ENCODE measurements at regions not wholly inside any gene's neighbourhood (a gene's known extent, or its start where the extent isn't known, plus 50 kb on each side); places are given as distances from the start of the nearest gene placed in this dataset.
"Not testable (repeated sequence)": the region's sequence is repeated elsewhere in the genome, so short reads cannot be mapped to it uniquely, and the experiment has no call there.

GRCh38 chr1:214122110-214122509, 134.3 kb downstream of the PROX1 start:
- Histone ChIP-seq H3K9ac (ENCODE audit: low read length) (no peak overlapping the region), H3K36me3 (ENCODE audit: control insufficient read depth, insufficient read depth, low read length) (no peaks in the 10 kb centered on the region), H3K27me3 (ENCODE audit: control insufficient read depth, insufficient read depth, low read length) (no peaks in the 10 kb centered on the region), H3K4me3 (ENCODE audit: low read length) (no peak overlapping the region), H3K4me1 (ENCODE audit: control insufficient read depth, insufficient read depth, low read length) (no peaks in the 10 kb centered on the region), H3K9me3 (ENCODE audit: control insufficient read depth, low read length) (no peaks in the 10 kb centered on the region)

- H3K27me3 ChIP-seq (ENCODE audit: control insufficient read depth, insufficient read depth, low read length): no peaks in the 10 kb centered on the region
- H3K4me1 ChIP-seq (ENCODE audit: control insufficient read depth, insufficient read depth, low read length): no peaks in the 10 kb centered on the region
- H3K4me3 ChIP-seq (ENCODE audit: low read length): no peak overlapping the region
- H3K36me3 ChIP-seq (ENCODE audit: control insufficient read depth, insufficient read depth, low read length): no peaks in the 10 kb centered on the region
- H3K9me3 ChIP-seq (ENCODE audit: control insufficient read depth, low read length): no peaks in the 10 kb centered on the region
- H3K9ac ChIP-seq (ENCODE audit: low read length): no peak overlapping the region
Measured at GRCh38 chr1:214123061-214123784, 135.4 kb downstream of the PROX1 start.

- Histone ChIP-seq H3K9ac (ENCODE audit: low read length) (no peak overlapping the region), H3K4me1 (ENCODE audit: control insufficient read depth, insufficient read depth, low read length) (no peaks in the 10 kb centered on the region), H3K9me3 (ENCODE audit: control insufficient read depth, low read length) (no peaks in the 10 kb centered on the region), H3K27me3 (ENCODE audit: control insufficient read depth, insufficient read depth, low read length) (no peaks in the 10 kb centered on the region), H3K4me3 (ENCODE audit: low read length) (no peak overlapping the region), H3K36me3 (ENCODE audit: control insufficient read depth, insufficient read depth, low read length) (no peaks in the 10 kb centered on the region)
Measured at GRCh38 chr1:214124281-214124805, 136.6 kb downstream of the PROX1 start.

GRCh38 chr1:214124915-214125314, 137.1 kb downstream of the PROX1 start:
- H3K4me1 ChIP-seq (ENCODE audit: control insufficient read depth, insufficient read depth, low read length): no peaks in the 10 kb centered on the region
- no peaks in the 10 kb centered on the region for H3K9me3 ChIP-seq (ENCODE audit: control insufficient read depth, low read length)
- H3K36me3 ChIP-seq (ENCODE audit: control insufficient read depth, insufficient read depth, low read length): no peaks in the 10 kb centered on the region
- no peaks in the 10 kb centered on the region for H3K27me3 ChIP-seq (ENCODE audit: control insufficient read depth, insufficient read depth, low read length)
- H3K4me3 ChIP-seq (ENCODE audit: low read length): no peak overlapping the region
- no peak overlapping the region for H3K9ac ChIP-seq (ENCODE audit: low read length)

- Histone ChIP-seq H3K4me3 (ENCODE audit: low read length) (no peak overlapping the region), H3K27me3 (ENCODE audit: control insufficient read depth, insufficient read depth, low read length) (no peaks in the 10 kb centered on the region), H3K36me3 (ENCODE audit: control insufficient read depth, insufficient read depth, low read length) (no peaks in the 10 kb centered on the region), H3K9me3 (ENCODE audit: control insufficient read depth, low read length) (no peaks in the 10 kb centered on the region), H3K4me1 (ENCODE audit: control insufficient read depth, insufficient read depth, low read length) (no peaks in the 10 kb centered on the region), H3K9ac (ENCODE audit: low read length) (no peak overlapping the region)
Measured at GRCh38 chr1:214125819-214126218, 138.0 kb downstream of the PROX1 start.

- no peaks in the 10 kb centered on the region for H3K27me3 ChIP-seq (ENCODE audit: control insufficient read depth, insufficient read depth, low read length)
Measured at GRCh38 chr1:214126697-214127146, 138.9 kb downstream of the PROX1 start.

GRCh38 chr1:214127705-214128104, 139.9 kb downstream of the PROX1 start:
- Histone ChIP-seq H3K9me3 (ENCODE audit: control insufficient read depth, low read length) (no peaks in the 10 kb centered on the region), H3K9ac (ENCODE audit: low read length) (no peak overlapping the region), H3K27me3 (ENCODE audit: control insufficient read depth, insufficient read depth, low read length) (no peaks in the 10 kb centered on the region), H3K4me3 (ENCODE audit: low read length) (no peak overlapping the region), H3K4me1 (ENCODE audit: control insufficient read depth, insufficient read depth, low read length) (no peaks in the 10 kb centered on the region), H3K36me3 (ENCODE audit: control insufficient read depth, insufficient read depth, low read length) (no peaks in the 10 kb centered on the region)

More at GRCh38 chr1:214126697-214127146, 138.9 kb downstream of the PROX1 start:
- Histone ChIP-seq H3K4me3 (ENCODE audit: low read length) (no peak overlapping the region), H3K9me3 (ENCODE audit: control insufficient read depth, low read length) (no peaks in the 10 kb centered on the region), H3K9ac (ENCODE audit: low read length) (no peak overlapping the region), H3K4me1 (ENCODE audit: control insufficient read depth, insufficient read depth, low read length) (no peaks in the 10 kb centered on the region), H3K36me3 (ENCODE audit: control insufficient read depth, insufficient read depth, low read length) (no peaks in the 10 kb centered on the region)

GRCh38 chr1:214135886-214136285, 145.1 kb upstream of the SMYD2 start:
- no peak overlapping the region for H3K4me3 ChIP-seq (ENCODE audit: low read length)
- H3K36me3 ChIP-seq (ENCODE audit: control insufficient read depth, insufficient read depth, low read length): no peaks in the 10 kb centered on the region
- H3K9me3 ChIP-seq (ENCODE audit: control insufficient read depth, low read length): no peaks in the 10 kb centered on the region
- no peaks in the 10 kb centered on the region for H3K27me3 ChIP-seq (ENCODE audit: control insufficient read depth, insufficient read depth, low read length)
- no peak overlapping the region for H3K9ac ChIP-seq (ENCODE audit: low read length)
- no peaks in the 10 kb centered on the region for H3K4me1 ChIP-seq (ENCODE audit: control insufficient read depth, insufficient read depth, low read length)

- H3K9me3 ChIP-seq (ENCODE audit: control insufficient read depth, low read length): no peaks in the 10 kb centered on the region
- H3K36me3 ChIP-seq (ENCODE audit: control insufficient read depth, insufficient read depth, low read length): no peaks in the 10 kb centered on the region
- no peak overlapping the region for H3K9ac ChIP-seq (ENCODE audit: low read length)
- H3K27me3 ChIP-seq (ENCODE audit: control insufficient read depth, insufficient read depth, low read length): no peaks in the 10 kb centered on the region
- H3K4me3 ChIP-seq (ENCODE audit: low read length): no peak overlapping the region
- no peaks in the 10 kb centered on the region for H3K4me1 ChIP-seq (ENCODE audit: control insufficient read depth, insufficient read depth, low read length)
Measured at GRCh38 chr1:214136324-214136919, 144.5 kb upstream of the SMYD2 start.

- H3K9me3 ChIP-seq (ENCODE audit: control insufficient read depth, low read length): no peaks in the 10 kb centered on the region
- no peak overlapping the region for H3K9ac ChIP-seq (ENCODE audit: low read length)
- no peaks in the 10 kb centered on the region for H3K27me3 ChIP-seq (ENCODE audit: control insufficient read depth, insufficient read depth, low read length)
- no peak overlapping the region for H3K4me3 ChIP-seq (ENCODE audit: low read length)
- H3K36me3 ChIP-seq (ENCODE audit: control insufficient read depth, insufficient read depth, low read length): no peaks in the 10 kb centered on the region
- H3K4me1 ChIP-seq (ENCODE audit: control insufficient read depth, insufficient read depth, low read length): no peaks in the 10 kb centered on the region
Measured at GRCh38 chr1:214141486-214141885, 139.5 kb upstream of the SMYD2 start.

- no peaks in the 10 kb centered on the region for H3K4me1 ChIP-seq (ENCODE audit: control insufficient read depth, insufficient read depth, low read length)
- no peaks in the 10 kb centered on the region for H3K27me3 ChIP-seq (ENCODE audit: control insufficient read depth, insufficient read depth, low read length)
- no peak overlapping the region for H3K9ac ChIP-seq (ENCODE audit: low read length)
- H3K4me3 ChIP-seq (ENCODE audit: low read length): no peak overlapping the region
- H3K9me3 ChIP-seq (ENCODE audit: control insufficient read depth, low read length): no peaks in the 10 kb centered on the region
- H3K36me3 ChIP-seq (ENCODE audit: control insufficient read depth, insufficient read depth, low read length): no peaks in the 10 kb centered on the region
Measured at GRCh38 chr1:214143006-214143992, 137.7 kb upstream of the SMYD2 start.

GRCh38 chr1:214144521-214144920, 136.4 kb upstream of the SMYD2 start:
- not testable (repeated sequence) for H3K4me1 ChIP-seq (ENCODE audit: control insufficient read depth, insufficient read depth, low read length); H3K4me3 ChIP-seq (ENCODE audit: low read length); H3K36me3 ChIP-seq (ENCODE audit: control insufficient read depth, insufficient read depth, low read length); H3K9me3 ChIP-seq (ENCODE audit: control insufficient read depth, low read length); H3K9ac ChIP-seq (ENCODE audit: low read length); H3K27me3 ChIP-seq (ENCODE audit: control insufficient read depth, insufficient read depth, low read length)
